ENCODE measurements at regions not wholly inside any gene's neighbourhood (a gene's known extent, or its start where the extent isn't known, plus 50 kb on each side); places are given as distances from the start of the nearest gene placed in this dataset.

GRCh38 chr15:69535101-69535638 is 82.6 kb downstream of the RPLP1 start (continued):
- TF ChIP-seq, protein P1, sequence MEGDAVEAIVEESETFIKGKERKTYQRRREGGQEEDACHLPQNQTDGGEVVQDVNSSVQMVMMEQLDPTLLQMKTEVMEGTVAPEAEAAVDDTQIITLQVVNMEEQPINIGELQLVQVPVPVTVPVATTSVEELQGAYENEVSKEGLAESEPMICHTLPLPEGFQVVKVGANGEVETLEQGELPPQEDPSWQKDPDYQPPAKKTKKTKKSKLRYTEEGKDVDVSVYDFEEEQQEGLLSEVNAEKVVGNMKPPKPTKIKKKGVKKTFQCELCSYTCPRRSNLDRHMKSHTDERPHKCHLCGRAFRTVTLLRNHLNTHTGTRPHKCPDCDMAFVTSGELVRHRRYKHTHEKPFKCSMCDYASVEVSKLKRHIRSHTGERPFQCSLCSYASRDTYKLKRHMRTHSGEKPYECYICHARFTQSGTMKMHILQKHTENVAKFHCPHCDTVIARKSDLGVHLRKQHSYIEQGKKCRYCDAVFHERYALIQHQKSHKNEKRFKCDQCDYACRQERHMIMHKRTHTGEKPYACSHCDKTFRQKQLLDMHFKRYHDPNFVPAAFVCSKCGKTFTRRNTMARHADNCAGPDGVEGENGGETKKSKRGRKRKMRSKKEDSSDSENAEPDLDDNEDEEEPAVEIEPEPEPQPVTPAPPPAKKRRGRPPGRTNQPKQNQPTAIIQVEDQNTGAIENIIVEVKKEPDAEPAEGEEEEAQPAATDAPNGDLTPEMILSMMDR (IDR thresholded peaks at IDR 0.05; ENCODE audit: low read depth, low read length, missing input control), result no peak

- H3K27me3 ChIP-seq (ENCODE audit: control insufficient read depth in 4 of 4, insufficient read depth in 4 of 4, low read length in 3 of 4), result no peaks in the 10 kb centered on the region
- H3K9me3 ChIP-seq (ENCODE audit: control insufficient read depth in 4 of 4, low read length in 3 of 4), result no peaks in the 10 kb centered on the region
- no peaks in the 10 kb centered on the region for H3K36me3 ChIP-seq (ENCODE audit: control insufficient read depth in 4 of 4, insufficient read depth in 3 of 4, low read depth in 1 of 4, low read length in 3 of 4)
- peaks cover 0 to 2% (median 0%) of the 10 kb centered on the region in 4 donors for H3K4me1 ChIP-seq (ENCODE audit: control insufficient read depth in 4 of 4, insufficient read depth in 4 of 4, low read length in 3 of 4)
- TF ChIP-seq, protein P2, sequence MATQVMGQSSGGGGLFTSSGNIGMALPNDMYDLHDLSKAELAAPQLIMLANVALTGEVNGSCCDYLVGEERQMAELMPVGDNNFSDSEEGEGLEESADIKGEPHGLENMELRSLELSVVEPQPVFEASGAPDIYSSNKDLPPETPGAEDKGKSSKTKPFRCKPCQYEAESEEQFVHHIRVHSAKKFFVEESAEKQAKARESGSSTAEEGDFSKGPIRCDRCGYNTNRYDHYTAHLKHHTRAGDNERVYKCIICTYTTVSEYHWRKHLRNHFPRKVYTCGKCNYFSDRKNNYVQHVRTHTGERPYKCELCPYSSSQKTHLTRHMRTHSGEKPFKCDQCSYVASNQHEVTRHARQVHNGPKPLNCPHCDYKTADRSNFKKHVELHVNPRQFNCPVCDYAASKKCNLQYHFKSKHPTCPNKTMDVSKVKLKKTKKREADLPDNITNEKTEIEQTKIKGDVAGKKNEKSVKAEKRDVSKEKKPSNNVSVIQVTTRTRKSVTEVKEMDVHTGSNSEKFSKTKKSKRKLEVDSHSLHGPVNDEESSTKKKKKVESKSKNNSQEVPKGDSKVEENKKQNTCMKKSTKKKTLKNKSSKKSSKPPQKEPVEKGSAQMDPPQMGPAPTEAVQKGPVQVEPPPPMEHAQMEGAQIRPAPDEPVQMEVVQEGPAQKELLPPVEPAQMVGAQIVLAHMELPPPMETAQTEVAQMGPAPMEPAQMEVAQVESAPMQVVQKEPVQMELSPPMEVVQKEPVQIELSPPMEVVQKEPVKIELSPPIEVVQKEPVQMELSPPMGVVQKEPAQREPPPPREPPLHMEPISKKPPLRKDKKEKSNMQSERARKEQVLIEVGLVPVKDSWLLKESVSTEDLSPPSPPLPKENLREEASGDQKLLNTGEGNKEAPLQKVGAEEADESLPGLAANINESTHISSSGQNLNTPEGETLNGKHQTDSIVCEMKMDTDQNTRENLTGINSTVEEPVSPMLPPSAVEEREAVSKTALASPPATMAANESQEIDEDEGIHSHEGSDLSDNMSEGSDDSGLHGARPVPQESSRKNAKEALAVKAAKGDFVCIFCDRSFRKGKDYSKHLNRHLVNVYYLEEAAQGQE (IDR thresholded peaks at IDR 0.05), result no peak
- no peak for TF ChIP-seq SP1 (IDR thresholded peaks at IDR 0.05)
- no peak for TF ChIP-seq HNF4A (conservative IDR thresholded peaks at IDR 0.05)
- no peak for TF ChIP-seq TAF1 (conservative IDR thresholded peaks at IDR 0.05)
- no peak for TF ChIP-seq NR2F2 (IDR thresholded peaks at IDR 0.05)
- TF ChIP-seq RAD21 (IDR thresholded peaks at IDR 0.05), result no peak
- no peak for TF ChIP-seq JUND (IDR thresholded peaks at IDR 0.05)
- TF ChIP-seq, protein P1 (IDR thresholded peaks at IDR 0.05; ENCODE audit: low read depth, low read length, missing input control), result no peak
- TF ChIP-seq EGR1 (IDR thresholded peaks at IDR 0.05; ENCODE audit: low read depth in 2 of 2), result no peak
- TF ChIP-seq, protein P3, sequence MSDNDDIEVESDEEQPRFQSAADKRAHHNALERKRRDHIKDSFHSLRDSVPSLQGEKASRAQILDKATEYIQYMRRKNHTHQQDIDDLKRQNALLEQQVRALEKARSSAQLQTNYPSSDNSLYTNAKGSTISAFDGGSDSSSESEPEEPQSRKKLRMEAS (IDR thresholded peaks at IDR 0.05), result no peak
- no peak for TF ChIP-seq ZBTB33 (IDR thresholded peaks at IDR 0.05)
- DNase-seq (ENCODE audit: low spot score), result no peak
- WGBS, result 91% methylated on average over 6 of the region's 6 CpGs
- H3K27ac ChIP-seq (ENCODE audit: low read depth in 1 of 2, low read length in 2 of 2), result no peak overlapping the region
- H3K9ac ChIP-seq (ENCODE audit: low read depth in 1 of 2, low read length in 2 of 2), result no peak overlapping the region
- H3K4me3 ChIP-seq (ENCODE audit: low read depth in 1 of 3, low read length in 3 of 3), result no peak overlapping the region
Measured at GRCh38 chr15:69535998-69536397, 83.4 kb downstream of the RPLP1 start.

Measured in liver (tissue), 8 donors.